ENCODE measurements at regions not wholly inside any gene's neighbourhood (a gene's known extent, or its start where the extent isn't known, plus 50 kb on each side); places are given as distances from the start of the nearest gene placed in this dataset.

- ATAC-seq (ENCODE audit: insufficient number of reproducible peaks, low FRiP score, low read depth), result no peak
- peaks cover 8 to 43% of the 10 kb centered on the region in 2 donors for H3K4me1 ChIP-seq (ENCODE audit: control insufficient read depth in 1 of 2, low read depth in 2 of 2)
- H3K27me3 ChIP-seq (replicated peaks; ENCODE audit: insufficient read depth), result no peaks in the 10 kb centered on the region
These were observed 178.7 kb downstream of the FOXL1 start for GRCh38 chr16:86756882-86757703.

DNA sequence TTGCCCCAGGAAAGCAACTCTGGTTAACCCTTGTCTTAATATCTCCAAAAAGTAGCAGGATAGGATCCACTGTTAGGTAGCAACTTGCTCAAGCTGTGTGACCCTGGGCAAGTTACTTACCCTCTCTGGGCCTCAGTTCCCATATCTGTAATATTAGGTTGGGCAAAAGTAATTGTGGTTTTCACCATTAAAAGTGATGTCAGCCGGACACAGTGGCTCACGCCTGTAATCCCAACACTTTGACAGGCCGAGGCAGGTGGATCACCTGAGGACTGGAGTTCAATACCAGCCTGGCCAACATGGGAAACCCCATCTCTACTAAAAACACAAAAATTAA is 179.3 kb downstream of the FOXL1 start:
- H3K9me3 ChIP-seq, result no peaks in the 10 kb centered on the region
- ATAC-seq (ENCODE audit: insufficient number of reproducible peaks, low FRiP score, low read depth), result no peak
- no peak overlapping the region for H3K4me3 ChIP-seq
- TF ChIP-seq, protein P1, sequence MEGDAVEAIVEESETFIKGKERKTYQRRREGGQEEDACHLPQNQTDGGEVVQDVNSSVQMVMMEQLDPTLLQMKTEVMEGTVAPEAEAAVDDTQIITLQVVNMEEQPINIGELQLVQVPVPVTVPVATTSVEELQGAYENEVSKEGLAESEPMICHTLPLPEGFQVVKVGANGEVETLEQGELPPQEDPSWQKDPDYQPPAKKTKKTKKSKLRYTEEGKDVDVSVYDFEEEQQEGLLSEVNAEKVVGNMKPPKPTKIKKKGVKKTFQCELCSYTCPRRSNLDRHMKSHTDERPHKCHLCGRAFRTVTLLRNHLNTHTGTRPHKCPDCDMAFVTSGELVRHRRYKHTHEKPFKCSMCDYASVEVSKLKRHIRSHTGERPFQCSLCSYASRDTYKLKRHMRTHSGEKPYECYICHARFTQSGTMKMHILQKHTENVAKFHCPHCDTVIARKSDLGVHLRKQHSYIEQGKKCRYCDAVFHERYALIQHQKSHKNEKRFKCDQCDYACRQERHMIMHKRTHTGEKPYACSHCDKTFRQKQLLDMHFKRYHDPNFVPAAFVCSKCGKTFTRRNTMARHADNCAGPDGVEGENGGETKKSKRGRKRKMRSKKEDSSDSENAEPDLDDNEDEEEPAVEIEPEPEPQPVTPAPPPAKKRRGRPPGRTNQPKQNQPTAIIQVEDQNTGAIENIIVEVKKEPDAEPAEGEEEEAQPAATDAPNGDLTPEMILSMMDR (IDR thresholded peaks at IDR 0.05), result no peak
- no peaks in the 10 kb centered on the region for H3K27me3 ChIP-seq (replicated peaks; ENCODE audit: insufficient read depth)
- H3K4me1 ChIP-seq (ENCODE audit: control insufficient read depth in 1 of 2, low read depth in 2 of 2), result peaks cover 5 to 39% of the 10 kb centered on the region in 2 donors
- no peak overlapping the region for H3K27ac ChIP-seq
- DNase-seq (ENCODE audit: low spot score), result no peak
- no peaks in the 10 kb centered on the region for H3K36me3 ChIP-seq

More at GRCh38 chr16:86756882-86757703, 178.7 kb downstream of the FOXL1 start:
- TF ChIP-seq, protein P1 (IDR thresholded peaks at IDR 0.05), result no peak
- H3K4me3 ChIP-seq, result no peak overlapping the region
- no peaks in the 10 kb centered on the region for H3K36me3 ChIP-seq
- peak overlapping the region in 1 of 2 donors; percentile 86 for H3K27ac ChIP-seq
- DNase-seq (ENCODE audit: low spot score), result no peak
- no peaks in the 10 kb centered on the region for H3K9me3 ChIP-seq

DNA sequence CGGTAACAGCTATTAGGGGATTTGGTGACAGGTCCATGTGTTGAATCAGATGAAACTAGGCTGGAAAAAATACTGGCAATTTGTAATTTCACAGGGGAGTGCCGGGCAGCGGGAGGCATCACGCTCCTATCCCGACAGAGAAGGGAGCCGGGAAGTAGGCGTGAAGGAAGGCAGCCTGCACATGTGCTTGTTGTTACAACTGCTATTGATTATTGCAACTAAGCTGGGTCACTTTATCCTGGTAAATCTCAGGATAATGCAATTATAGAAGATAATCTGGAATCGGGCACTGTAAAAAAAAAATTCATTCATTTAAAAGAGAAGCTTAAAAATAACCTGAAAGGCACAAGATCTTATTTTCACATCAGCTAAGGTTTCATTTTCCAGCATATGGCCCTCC is 180.6 kb downstream of the FOXL1 start:
- DNase-seq (ENCODE audit: low spot score) (no peak), ATAC-seq (ENCODE audit: insufficient number of reproducible peaks, low FRiP score, low read depth) (no peak)
- Histone ChIP-seq H3K9me3 (no peaks in the 10 kb centered on the region), H3K36me3 (no peaks in the 10 kb centered on the region), H3K4me3 (no peak overlapping the region), H3K27ac (no peak overlapping the region), H3K27me3 (replicated peaks; ENCODE audit: insufficient read depth) (no peaks in the 10 kb centered on the region), H3K4me1 (ENCODE audit: control insufficient read depth in 1 of 2, low read depth in 2 of 2) (peaks cover 5 to 38% of the 10 kb centered on the region in 2 donors)
- TF ChIP-seq, protein P1 (IDR thresholded peaks at IDR 0.05), result no peak

- H3K27me3 ChIP-seq (replicated peaks; ENCODE audit: insufficient read depth), result no peaks in the 10 kb centered on the region
- DNase-seq (ENCODE audit: low spot score), result peak; percentile 36
These were observed 183.0 kb downstream of the FOXL1 start for GRCh38 chr16:86761111-86762031.

More at GRCh38 chr16:86761111-86762031, 183.0 kb downstream of the FOXL1 start:
- Histone ChIP-seq H3K4me1 (ENCODE audit: control insufficient read depth in 1 of 2, low read depth in 2 of 2) (peaks cover 0 to 24% of the 10 kb centered on the region in 2 donors), H3K4me3 (peak overlapping the region; percentile 55), H3K9me3 (no peaks in the 10 kb centered on the region), H3K27ac (no peak overlapping the region), H3K36me3 (no peaks in the 10 kb centered on the region)
- peak; percentile 54 for ATAC-seq (ENCODE audit: insufficient number of reproducible peaks, low FRiP score, low read depth)
- TF ChIP-seq, protein P1 (IDR thresholded peaks at IDR 0.05), result peak; percentile 97

All from thoracic aorta (tissue), 2 donors.